ENCODE measurements at regions not wholly inside any gene's neighbourhood (a gene's known extent, or its start where the extent isn't known, plus 50 kb on each side); places are given as distances from the start of the nearest gene placed in this dataset.
"Not testable (repeated sequence)": the region's sequence is repeated elsewhere in the genome, so short reads cannot be mapped to it uniquely, and the experiment has no call there.

DNA sequence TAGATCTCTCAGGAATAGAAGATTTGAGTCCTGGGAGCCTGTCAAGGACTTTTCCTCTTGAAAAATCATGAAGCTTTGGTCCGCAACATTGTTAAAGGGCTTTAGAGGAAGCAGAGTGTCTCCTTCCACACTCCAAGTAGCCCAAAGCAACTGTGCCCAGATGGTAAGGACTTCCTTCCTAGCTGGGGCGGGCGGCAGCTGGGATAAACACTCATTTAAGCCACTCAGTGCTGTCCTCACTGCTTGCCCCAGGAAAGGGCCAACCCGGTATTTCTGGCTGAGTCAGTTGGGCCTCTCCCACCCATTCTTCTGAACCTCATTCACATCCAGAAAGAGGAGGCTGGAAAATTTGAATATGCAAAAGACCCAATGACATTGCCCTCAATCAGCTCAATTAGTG lies 144.3 kb downstream of the CHIC2 start:
- peak; percentile 16 to 48 for DNase-seq

DNA sequence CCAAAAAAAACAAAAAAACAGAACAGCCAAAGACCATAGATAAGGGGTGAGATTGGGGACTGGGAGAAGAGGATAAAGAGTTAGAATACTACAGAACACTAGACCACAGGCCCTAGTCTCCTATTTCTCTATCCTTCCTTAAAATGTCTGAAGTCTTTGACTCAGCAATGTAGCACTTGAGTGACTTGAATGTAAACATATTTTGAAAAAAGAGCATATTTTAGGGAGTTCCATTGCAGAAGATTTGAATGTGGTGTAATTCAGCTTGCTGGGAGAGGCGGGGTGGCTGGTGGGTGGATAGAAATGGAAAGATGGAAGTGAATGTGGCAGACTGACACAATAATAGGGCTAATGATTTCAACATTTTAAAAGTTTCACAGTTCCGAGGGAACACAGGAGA lies 144.9 kb downstream of the CHIC2 start:
- DNase-seq = no peak

DNA sequence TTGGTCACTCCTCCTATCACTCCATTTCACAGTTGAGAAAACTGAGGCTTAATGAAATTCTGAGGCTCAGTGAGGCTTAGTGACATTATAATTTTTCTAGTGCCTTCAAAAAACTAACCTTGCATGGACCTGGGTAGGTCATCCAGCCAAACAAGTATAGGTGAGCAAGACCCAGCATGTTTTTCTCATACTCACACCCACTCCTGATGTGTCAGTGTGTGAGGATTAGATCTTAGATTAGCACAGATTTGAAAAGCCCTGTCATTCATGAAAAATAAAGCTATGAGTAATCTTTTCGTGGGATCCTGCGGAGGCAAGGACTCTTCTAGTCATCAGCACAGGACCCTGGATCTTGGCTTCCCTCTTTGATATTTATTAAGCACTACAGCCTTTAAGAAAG lies 146.7 kb downstream of the CHIC2 start:
- DNase-seq = peak in 1 of 2 donors; percentile 3

DNA sequence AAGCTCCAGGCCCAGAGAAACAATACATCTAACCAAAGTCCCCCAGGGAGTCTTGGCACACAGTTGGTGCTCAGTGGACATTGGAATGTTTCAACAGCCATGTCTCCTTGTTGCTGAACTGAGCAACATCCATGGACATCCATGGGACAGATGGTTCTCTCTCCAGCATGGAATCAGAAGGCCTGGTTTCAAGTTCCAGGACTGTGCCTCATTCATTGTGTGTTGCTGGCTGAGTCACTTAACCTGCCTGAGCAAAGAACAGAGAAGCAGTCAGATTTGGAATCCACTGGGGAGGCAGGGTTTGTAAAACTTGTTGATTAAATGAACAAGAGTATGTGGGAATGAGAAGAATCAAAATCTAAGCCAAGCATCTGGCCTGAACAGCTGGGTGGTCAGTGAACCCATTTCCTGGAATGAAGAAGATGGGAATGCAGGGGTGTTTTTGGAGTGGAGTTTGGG lies 147.9 kb downstream of the CHIC2 start:
- DNase-seq = no peak

DNA sequence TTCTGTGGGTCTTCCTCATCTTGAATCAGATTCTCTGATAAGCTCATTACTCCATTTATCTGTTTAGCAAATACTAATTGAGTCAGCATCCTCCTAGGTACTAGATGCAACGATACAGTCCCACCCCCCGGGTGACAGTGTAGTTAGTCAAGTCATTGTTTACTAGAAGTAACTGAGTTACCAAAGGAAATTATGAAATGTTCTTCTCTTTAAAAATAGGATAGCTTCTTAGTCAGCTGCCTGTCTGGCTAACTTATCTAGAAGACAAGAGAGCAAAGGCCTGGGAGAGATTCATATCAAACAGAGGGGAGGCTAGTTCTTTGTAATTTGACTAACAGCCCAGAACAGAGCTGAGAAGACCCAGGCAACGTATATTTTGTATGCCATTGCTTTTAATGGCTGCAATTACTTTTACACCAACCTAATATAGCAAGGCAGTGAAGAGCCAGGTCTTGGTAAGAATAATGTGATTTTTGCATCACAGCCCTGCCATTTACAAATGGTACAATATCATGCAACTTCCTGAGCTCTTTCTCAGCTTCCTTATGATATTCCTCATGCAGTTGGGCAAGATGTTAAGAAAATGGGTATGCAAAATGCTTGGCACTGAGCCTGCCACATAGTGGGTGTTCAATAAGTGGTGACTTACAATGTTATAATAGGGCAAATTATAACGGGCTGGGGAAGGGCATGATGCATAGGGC lies 149.9 kb downstream of the CHIC2 start:
- peak; percentile 36 to 47 for DNase-seq

DNA sequence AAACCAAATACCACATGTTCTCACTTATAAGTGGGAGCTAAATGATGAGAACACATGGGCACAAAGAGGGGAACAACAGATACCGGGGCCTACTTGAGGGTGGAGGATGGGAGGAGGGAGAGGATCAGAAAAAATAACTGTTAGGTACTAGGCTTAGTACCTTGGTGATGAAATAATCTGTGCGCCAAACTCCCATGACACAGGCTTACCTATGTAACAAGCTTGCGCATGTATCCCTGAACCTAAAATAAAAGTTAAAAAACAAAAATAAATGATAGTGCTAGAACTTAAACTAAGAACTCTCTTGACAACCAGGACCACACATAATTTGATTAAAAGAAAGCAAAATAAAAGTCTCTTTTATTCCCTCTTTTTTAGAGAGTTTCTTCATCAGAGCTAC lies 150.6 kb downstream of the CHIC2 start:
- DNase-seq = no peak

DNA sequence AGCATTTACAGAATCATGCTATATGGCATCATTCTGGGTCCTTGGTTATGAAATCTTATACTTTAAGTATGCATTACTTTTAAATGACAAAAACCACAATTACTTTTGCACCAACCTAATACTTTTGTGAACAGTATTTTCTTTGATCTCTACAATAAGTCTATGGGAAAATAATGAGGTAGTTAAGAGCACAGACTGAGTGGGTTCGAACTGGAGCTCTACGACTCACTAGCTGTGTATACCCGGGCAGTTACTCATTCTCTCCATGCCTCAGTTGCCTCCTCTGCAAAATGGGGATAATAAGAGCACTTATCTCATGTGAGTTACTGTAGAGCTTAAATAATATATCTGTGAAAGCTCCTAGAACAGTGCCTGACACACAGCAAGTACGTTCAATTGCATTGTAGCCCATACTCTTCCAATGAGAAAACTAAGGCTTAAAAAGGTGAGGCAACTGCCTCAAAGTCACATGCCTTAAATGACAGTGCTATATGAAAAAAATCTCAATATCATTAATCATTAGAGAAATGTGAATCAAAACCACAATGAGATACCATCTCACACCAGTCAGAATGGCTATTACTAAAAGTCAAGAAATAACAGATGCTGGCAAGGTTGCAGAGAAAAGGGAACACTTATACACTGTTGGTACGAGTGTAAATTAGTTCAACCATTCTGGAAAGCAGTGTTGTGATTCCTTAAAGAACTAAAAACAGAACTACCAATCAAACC lies 151.5 kb downstream of the CHIC2 start:
- no peak for DNase-seq

DNA sequence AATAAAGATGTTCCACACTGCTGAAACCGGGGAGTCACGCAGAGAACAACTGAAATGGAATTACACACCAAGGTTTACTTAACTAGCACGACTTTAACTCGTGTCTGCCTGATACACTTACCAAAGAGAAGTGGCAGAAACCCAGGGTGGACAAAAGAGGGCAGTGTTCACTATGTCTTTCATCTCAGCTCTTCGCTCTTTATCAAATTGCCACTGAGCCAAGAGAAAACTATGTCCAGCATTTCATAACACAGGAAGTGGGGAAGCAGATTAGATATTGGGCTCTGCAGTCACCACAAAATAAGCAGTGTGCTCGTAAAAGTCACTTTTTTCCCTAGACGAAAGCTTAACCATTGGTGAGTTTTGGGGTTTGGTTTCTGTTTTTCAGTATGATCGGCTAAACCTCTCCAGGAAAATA lies 155.7 kb downstream of the CHIC2 start:
- DNase-seq = peak in 1 of 2 donors; percentile 71

DNA sequence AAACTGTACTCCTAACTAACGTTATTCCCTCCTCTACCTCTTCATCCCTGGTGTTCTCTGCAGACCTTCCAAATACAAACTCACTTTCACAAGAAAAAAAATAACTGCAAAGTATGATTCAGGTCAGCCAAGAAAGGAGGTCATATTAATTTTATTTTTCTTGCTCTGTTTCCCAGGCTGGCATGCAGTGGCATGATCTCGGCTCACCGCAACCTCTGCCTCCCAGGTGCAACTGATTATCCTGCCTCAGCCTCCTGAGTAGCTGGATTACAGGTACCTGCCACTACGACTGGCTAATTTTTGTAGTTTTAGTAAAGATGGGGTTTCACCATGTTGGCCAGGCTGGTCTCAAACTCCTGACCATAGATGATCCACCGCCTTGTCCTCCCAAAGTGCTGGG lies 156.6 kb downstream of the CHIC2 start:
- DNase-seq = no peak

DNA sequence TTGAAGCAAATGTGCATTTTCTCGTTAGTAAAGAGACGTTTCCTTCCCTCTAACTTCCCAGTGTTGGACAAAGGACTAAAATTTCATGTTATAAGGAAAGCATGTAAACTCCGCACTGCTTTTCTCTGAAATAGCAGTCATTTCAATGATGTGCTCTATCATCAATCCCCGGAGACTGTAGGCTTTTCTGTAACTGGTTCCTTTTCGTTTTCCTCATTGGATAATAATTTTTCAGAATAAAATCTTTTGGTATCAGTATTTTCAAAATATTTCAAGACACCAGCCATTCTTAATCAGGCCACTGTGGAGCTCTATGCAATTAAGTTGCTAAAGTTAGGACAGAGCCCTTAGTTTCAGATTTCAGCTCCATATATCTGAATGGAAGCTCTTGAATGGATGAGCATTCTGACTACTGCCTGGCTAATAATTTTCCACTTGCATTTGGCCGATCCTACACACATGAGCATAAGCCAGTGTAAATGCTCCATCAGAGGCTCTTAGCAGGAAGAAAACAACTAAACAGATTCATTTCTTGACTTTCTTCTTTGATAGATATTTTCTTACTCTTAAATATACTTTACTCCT lies 157.7 kb downstream of the CHIC2 start:
- DNase-seq = no peak

DNA sequence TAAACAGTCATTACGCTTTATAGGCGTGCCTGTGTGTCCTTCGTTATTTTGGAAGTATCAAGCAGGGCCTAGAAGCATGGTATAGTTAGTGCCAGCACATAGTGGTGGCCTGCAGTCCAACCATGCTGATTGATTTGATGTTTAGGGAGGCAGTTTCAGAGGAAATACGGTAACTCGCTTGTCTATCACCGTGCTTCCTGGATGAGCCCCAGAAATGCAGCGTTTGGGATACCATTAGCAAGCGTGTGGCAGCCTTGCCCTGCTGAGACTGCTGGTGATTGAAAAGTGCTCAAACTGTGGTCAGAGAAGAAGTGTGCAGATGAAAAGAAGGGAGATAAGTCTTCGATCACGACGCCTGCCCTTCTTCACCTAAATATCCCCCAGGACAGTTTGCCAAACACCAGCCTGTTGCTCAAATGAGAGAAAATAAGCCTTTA lies 158.4 kb downstream of the CHIC2 start:
- peak in 1 of 2 donors; percentile 52 for DNase-seq

DNA sequence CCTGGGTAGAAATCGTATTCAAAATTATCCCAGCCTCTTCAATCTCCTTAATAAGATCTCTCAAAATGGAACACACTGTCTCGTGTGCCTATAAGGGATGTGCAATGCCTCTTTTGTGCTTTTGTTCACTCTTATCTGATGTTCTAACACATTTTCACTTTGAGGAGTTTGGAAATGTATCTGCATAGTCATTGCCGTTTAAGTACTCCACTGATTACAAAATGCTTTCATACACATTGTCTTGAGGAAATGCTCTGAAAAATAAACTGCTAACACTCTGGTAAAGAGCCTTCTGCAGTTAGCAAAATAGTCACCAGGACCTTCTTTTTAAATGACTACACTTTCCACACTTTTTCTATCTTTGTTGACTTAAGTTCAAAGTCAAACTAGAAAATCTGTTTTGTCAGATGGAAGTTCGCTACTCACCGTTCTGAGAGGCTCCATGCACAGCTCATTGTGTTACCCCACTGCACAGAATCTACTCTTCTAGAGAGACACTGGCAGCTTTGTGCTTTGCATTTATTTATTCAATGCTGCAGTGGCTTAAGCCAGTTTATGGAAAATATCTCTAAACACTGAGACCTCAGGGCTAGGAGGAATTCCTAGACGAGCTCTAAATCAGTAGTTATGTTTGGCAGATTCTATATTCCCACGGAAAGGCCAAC lies 159.0 kb downstream of the CHIC2 start:
- DNase-seq = no peak

DNA sequence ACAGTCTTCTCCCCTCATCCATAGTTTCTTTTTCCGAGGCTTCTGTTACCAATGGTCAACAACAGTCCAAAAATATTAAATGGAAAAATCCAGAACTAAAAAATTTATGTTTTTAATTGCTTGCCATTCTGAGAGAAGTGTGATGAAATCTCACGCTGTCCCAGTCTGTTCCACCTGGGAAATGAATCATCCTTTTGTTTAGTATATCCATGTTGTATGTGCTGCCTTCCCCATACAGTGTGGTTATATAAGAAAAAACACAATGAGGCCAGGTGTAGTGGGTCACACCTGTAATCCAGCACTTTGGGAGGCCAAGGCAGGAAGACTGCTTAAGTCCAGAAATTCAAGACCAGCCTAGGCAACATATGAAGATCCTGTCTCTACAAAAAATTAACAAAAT lies 161.6 kb downstream of the CHIC2 start:
- no peak for DNase-seq

DNA sequence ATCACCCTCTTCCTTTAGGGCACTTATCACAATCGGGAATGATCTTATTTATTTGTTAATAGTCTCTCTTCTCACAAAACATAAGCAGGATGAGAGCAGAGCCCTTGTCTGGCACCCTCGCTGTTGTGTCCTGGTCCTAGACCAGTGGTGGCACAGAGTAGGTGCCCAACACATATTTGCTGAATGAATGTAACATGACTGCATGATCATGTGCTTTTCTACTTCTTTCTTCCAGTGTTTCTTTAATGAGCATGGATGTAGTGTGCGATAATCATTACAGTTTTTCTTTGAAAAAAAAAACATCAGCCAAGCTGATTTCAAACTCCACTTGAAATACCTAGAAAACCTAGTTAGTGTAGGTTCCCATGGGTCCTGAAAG lies 164.1 kb downstream of the CHIC2 start:
- DNase-seq = no peak

DNA sequence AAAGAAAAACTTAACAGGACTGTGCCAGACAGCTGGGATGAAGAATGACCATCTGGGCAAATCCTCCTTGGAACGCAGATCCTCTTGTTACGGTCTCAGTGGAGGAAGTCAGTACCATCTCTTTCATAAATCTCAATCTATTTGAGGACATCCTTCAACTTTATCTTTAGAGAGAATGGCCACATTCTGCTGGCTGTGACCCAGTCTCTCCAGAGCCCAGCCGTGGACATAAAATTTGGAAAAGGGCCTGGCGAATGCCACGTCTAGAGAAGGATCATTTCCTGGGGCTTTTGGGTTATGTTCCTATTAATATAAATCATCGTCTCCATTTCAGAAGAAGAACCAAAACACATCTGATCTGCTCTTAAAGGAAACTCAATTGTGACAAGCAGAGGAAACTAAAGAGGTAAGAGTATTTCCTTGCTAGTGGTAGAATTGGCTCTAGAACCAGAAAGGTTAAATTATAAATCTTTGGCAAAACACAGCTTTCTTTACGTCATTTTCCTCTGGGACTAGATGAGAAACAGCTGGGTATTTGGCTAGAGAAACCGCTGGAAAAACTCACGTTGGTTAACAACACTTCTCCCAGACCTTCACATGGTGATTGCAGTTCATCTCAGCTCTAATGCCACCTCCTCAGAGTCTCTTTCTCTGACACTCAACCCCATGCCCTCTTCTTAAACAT lies 164.7 kb downstream of the CHIC2 start:
- no peak for DNase-seq

DNA sequence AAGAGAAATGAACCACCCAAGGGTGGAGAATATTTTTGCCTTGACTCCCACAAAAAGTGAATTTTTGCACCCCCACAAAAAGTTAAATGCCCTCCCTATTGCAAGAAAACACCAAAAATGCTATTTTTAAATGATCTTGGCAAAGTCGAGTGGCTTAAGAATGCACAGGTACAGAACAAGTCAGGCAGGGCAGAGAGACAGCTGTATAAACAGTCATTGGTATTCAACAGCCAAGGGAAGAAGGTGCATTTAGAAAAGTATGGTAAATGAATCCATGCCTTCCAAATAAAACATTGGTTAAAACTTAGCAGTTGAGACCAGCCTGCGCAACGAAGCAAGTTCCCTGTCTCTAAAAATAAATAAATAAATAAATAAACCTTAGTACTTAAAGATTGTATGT lies 169.3 kb downstream of the CHIC2 start:
- DNase-seq = no peak

DNA sequence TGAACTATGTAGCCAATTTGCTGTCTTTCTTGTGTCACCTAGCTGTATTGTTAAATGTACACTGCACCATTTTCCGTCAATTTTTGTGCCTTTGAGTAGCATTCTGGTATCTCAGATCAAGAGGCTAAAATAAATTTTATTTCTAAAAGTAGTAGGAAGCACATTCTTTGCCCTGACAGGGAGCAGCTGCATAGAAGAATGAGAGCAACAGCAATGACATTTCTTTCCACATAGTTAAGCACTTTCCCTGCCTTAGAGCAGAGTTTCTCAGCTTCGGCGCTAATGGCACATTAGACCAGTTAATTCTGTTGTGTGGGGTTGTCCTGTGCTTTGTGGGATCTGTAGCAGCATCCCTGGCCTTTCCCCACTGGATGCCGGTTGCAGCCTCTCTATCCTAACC lies 173.9 kb downstream of the CHIC2 start:
- DNase-seq = no peak

DNA sequence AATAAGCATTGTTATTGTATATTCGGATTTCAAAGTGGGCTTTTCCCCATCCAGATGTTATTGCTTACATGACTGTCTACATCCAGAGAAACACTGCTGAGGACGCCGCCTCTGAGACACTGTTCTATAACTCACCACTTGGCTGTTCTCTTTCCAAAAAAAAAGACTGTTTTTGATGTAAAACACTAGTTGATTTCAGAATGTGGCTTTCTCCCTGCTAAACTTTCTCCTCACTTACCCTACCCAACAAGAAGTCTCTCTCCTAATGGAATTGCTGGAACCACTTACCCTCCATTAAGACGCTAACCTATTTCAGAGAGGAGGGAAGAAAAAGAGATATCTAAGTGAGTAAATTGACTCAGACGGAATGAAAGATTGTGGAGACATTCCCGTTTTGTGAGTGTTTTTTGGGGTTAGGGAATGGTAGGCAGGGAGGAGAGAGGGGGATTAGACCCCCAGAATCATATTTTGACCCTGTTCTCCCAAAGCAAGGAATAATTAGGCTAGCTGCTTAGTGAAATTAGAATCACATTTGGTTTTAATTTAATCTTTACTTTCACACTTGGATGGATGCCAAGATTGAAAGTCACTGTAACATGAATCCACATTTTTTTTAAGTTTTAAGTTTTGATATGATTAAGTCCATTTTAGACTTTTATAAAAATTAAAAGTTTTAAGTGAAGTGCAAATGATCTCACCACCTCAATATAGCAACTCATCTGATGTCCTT lies 174.9 kb downstream of the CHIC2 start:
- DNase-seq = no peak

DNA sequence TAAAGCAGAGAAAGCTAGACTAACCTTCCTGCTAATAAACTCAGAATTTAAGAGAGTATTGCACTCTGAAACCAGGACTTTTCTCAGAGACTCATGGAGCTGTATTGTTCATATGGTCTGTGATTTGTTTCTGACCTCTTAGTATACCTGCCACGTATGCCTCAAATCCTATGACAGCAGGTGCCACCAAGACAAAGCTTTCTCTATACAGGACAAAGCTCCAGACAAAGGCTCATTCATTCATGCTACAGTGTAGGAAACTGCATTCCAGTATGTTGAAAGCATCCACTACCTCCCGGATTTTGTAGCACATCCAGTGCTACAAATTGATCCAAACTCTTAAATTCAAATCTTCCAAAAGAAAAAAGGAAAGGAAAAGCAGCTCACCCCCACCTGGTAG lies 178.3 kb downstream of the CHIC2 start:
- no peak for DNase-seq

DNA sequence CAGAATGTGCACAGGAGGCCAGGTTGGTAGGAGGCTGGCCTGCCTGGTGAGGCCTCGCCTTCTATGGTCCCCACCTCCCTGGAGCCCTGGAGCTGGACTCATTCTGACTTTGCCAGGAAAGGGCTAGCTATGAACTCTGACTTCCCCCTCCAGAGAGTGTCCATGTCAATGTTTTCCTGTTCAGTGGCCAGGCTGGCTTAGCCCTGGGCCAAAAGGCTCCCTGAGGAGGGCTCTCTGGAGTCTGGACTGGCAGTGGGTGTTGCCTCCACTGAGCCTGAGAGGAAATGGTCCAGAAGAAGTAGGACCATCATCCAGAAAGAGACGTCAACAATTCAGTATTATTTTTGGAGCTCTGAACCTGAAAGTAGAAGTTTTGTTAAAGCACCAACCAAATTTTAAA lies 178.7 kb downstream of the CHIC2 start:
- DNase-seq = no peak

DNA sequence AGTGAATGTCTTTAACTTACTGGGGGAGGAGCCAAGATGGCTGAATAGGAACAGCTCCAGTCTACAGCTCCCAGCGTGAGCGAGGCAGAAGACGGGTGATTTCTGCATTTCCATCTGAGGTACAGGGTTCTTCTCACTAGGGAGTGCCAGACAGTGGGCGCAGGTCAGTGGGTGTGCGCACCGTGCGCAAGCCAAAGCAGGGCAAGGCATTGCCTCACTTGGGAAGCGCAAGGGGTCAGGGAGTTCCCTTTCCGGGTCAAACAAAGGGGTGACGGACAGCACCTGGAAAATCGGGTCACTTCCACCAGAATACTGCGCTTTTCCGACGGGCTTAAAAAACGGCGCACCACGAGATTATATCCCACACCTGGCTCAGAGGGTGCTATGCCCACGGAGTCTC lies 187.3 kb downstream of the CHIC2 start:
- DNase-seq = not testable (repeated sequence)

DNA sequence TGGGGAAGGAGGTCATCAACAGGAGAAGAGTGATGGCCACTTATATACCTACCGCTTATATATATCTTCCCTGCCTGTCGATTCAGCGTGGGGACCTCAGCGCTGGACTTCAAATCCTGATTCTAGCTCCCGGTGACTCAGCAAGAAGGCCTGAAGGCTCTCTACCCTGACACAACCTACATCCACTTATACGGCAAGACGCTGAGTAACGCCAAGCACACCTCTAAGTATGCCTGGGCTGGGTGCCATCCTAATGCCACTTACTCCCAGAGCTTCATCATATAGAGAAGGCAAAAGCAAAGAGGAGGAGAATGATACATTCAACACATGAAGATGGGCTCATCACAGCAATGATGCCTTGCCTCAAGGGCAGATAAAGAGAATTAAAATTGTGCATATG lies 198.3 kb downstream of the CHIC2 start:
- DNase-seq = no peak
